ENCODE measurements at regions not wholly inside any gene's neighbourhood (a gene's known extent, or its start where the extent isn't known, plus 50 kb on each side); places are given as distances from the start of the nearest gene placed in this dataset.

DNA sequence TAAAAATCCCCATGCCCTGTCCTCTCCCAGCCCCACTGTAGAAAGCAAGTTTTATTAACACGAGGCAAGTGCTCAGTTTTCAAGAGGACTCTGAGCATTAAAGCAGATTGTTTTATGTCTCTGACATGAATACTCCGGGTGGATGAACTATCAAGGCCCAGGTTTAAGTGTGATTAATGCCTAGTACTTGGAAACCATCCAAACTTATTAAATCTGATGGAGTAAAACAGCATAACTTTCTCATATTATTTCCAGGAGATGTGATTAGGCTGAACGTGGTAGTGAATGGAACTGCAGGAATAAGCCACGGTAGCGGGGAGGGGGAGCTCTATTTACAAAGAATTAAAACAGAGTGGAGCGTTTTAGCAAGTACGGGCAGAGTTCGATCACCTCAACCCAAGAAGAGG lies 144.2 kb upstream of the RNF32 start:
- H3K9me3 ChIP-seq (replicated peaks; ENCODE audit: control insufficient read depth, insufficient read depth, low read length): no peaks in the 10 kb centered on the region
- no peak overlapping the region for H3K9ac ChIP-seq (replicated peaks; ENCODE audit: extremely low read depth, insufficient read depth, low read length)
- H3K27ac ChIP-seq (ENCODE audit: insufficient read depth, low read depth, low read length): no peak overlapping the region
- FAIRE-seq (no peak), DNase-seq (ENCODE audit: low read depth, low spot score) (no peak)
- no peak overlapping the region for H3K4me3 ChIP-seq (replicated peaks in 1 of 3; ENCODE audit: insufficient read depth in 1 of 3, low read depth in 1 of 3, low read length in 3 of 3)
- ChIA-PET CTCF (no interaction called here), POLR2A (no interaction called here)
- no peaks in the 10 kb centered on the region for H3K27me3 ChIP-seq (ENCODE audit: control insufficient read depth in 2 of 2, insufficient read depth in 2 of 2, low read length in 2 of 2)
- no peak overlapping the region for H2AFZ ChIP-seq (ENCODE audit: low read depth, low read length)
- no peaks in the 10 kb centered on the region for H4K20me1 ChIP-seq (replicated peaks; ENCODE audit: control insufficient read depth, extremely low read depth, insufficient read depth, low read length)
- no TSS peak for BruUV-seq (replicated peaks)
- H3K4me1 ChIP-seq (ENCODE audit: control insufficient read depth, extremely low read depth, insufficient read depth, low read length): no peaks in the 10 kb centered on the region
- H3K36me3 ChIP-seq (ENCODE audit: control insufficient read depth in 2 of 2, extremely low read depth in 1 of 2, insufficient read depth in 2 of 2, low read length in 2 of 2): no peaks in the 10 kb centered on the region
- TF ChIP-seq, protein P1, sequence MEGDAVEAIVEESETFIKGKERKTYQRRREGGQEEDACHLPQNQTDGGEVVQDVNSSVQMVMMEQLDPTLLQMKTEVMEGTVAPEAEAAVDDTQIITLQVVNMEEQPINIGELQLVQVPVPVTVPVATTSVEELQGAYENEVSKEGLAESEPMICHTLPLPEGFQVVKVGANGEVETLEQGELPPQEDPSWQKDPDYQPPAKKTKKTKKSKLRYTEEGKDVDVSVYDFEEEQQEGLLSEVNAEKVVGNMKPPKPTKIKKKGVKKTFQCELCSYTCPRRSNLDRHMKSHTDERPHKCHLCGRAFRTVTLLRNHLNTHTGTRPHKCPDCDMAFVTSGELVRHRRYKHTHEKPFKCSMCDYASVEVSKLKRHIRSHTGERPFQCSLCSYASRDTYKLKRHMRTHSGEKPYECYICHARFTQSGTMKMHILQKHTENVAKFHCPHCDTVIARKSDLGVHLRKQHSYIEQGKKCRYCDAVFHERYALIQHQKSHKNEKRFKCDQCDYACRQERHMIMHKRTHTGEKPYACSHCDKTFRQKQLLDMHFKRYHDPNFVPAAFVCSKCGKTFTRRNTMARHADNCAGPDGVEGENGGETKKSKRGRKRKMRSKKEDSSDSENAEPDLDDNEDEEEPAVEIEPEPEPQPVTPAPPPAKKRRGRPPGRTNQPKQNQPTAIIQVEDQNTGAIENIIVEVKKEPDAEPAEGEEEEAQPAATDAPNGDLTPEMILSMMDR (IDR thresholded peaks at IDR 0.05; ENCODE audit: extremely low read depth in 1 of 2, insufficient read depth in 1 of 2, low read depth in 1 of 2, low read length in 2 of 2): no peak
- TF ChIP-seq MYC (IDR thresholded peaks at IDR 0.05; ENCODE audit: low read depth, low read length) (no peak), GATA2 (IDR thresholded peaks at IDR 0.05; ENCODE audit: insufficient read depth, insufficient read length, low read depth, low read length) (no peak), JUN (IDR thresholded peaks at IDR 0.05; ENCODE audit: borderline replicate concordance, insufficient read depth, insufficient read length, low read depth) (no peak), POLR2AphosphoS5 (IDR thresholded peaks at IDR 0.05; ENCODE audit: insufficient read depth, low read depth, low read length) (no peak), POLR2A (IDR thresholded peaks at IDR 0.05; ENCODE audit: low read depth, low read length) (no peak), EZH2 (IDR thresholded peaks at IDR 0.05; ENCODE audit: borderline replicate concordance, low read depth, low read length, severe bottlenecking) (no peak)
- TF ChIP-seq, protein P2, sequence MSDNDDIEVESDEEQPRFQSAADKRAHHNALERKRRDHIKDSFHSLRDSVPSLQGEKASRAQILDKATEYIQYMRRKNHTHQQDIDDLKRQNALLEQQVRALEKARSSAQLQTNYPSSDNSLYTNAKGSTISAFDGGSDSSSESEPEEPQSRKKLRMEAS (IDR thresholded peaks at IDR 0.05; ENCODE audit: insufficient read depth, insufficient read length): no peak
- H3K4me2 ChIP-seq (ENCODE audit: insufficient read depth, low read length): no peak overlapping the region
- no peaks in the 10 kb centered on the region for H3K79me2 ChIP-seq (ENCODE audit: control insufficient read depth, insufficient read depth, low read length)
- dilution Hi-C loops (cut with MboI; ENCODE audit: extremely low pct_ligation_motif_present, low sequenced_read_pairs): no loop called here
- intact Hi-C loops (cut with micrococcal nuclease): no loop called here
- H3K9me1 ChIP-seq (replicated peaks; ENCODE audit: control insufficient read depth, extremely low read depth, insufficient read depth, low read length): no peaks in the 10 kb centered on the region
